ENCODE measurements at regions not wholly inside any gene's neighbourhood (a gene's known extent, or its start where the extent isn't known, plus 50 kb on each side); places are given as distances from the start of the nearest gene placed in this dataset.

- DNase-seq = peak; percentile 68
These were observed 82.6 kb upstream of the TANK start for GRCh38 chr2:161077367-161078210.

- DNase-seq = no peak
These were observed 82.1 kb upstream of the TANK start for GRCh38 chr2:161078211-161078539.

GRCh38 chr2:161085149-161085548, 75.1 kb upstream of the TANK start:
- DNase-seq = no peak

GRCh38 chr2:161088658-161089350, 71.4 kb upstream of the TANK start:
- no peak for DNase-seq

DNA sequence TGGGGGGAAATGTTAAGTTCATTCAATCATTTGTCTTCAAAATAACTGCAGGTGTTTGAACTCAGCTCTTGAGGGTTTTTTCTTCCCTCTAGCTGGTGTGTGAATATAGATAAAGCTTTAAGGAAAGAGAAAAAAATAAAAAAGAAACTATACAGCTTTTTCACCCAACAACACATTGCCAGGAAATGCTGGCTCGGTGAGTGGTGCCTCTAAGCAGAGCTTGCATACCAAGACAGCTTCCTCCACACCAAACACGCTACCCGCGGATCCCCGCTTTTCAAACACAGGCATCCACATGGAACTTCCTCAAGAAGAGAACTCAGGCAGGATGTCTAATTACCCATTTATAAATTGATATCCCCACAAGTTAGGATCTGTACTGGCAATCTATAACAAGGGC, 69.8 kb upstream of the TANK start:
- peak; percentile 32 for DNase-seq

- DNase-seq = no peak
These were observed 64.9 kb upstream of the TANK start for GRCh38 chr2:161095314-161095713.

- no peak for DNase-seq
These were observed 63.9 kb upstream of the TANK start for GRCh38 chr2:161096336-161096735.

- DNase-seq = no peak
These were observed 63.1 kb upstream of the TANK start for GRCh38 chr2:161097157-161097556.

- no peak for DNase-seq
These were observed 59.9 kb upstream of the TANK start for GRCh38 chr2:161100211-161100895.

GRCh38 chr2:161101406-161101805, 58.8 kb upstream of the TANK start:
- no peak for DNase-seq

DNA sequence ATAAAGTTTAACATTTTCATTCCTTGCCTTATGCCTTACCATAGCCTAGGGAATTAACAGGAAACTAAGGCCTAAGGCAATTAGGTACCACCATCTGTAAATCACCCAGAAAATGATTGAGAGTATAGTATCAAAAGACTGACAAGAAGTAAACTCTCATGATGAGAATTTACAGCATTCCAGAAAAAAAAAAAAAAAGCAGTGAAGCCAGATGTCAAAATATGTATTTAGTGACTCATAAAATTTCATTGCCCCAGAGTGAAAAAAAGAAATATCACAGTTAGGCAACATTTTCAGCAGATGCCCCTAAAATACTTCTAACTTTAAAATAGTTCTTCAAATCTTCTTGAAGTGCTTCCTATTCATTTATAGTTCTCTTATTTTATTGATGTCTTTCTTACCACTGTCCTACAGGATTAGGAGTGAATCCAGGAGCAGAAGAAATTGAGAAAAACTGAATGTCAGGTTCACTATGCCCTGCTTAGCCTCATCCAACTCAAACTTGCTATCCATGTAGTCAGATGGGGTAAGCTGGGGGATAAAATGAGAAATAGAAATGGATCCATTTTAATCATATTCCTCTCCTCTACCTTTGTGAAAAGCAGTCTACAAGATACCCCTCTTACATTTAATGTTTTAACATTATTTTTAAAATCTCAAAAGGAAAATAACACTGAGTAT, 57.3 kb upstream of the TANK start:
- no peak for DNase-seq

DNA sequence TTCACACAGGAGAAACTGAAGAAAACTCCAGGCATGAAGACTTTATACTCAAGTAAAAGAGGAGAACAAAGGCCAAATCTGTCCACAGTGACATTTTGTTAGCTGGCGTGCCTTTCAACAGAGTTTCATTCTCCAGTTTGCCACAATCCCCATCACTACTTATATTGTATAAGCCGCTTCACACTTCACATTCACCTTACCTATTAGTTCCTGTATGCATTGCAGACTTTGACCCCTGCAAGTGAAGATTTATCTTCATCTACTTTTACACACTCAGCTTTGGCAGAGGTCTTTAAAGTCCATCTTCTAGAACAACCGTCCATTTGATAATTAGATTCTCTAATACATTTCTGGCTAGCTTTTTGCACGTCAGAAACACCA, 56.8 kb upstream of the TANK start:
- DNase-seq = no peak

DNA sequence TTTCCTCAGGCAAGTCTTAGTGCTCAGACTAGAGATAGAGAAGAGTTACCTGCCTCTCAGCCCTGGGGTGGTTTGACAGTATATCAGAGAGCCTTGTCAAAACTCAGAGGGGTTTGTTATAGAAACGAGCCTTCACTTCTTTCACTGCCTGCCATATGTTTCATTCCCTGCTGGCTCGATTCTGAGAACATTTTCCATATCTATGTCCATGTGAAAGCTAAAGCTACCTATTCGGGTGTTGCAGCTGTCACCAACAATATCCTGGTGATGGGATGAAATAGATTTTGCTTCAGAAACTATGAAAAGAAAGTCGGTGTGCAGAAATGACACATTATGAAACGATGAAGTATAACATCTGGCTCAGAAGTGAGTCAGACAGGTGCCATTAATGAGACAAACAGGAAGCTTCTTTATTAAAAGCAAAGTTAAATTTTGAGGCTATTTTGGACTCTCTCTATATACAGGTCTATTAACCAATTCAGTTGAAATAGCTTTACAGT, 56.1 kb upstream of the TANK start:
- DNase-seq = peak; percentile 4

DNA sequence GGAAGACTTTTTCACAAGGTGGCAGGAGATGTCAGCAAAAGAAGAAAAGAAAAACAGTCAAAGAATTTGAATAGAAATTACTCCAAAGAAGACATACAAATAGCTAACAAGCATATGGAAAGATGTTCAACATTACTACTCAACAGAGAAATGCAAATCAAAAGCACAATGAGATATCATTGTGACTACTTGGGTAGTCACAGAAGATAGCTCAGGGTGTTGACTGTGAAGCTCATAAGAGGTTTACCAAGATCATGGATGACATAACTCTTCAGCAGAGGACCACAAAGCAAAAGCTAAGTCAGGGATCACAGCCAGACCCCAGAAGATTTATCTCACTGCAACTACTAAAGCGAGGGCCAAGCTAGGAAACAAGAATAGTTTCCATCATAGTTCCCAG, 53.0 kb upstream of the TANK start:
- DNase-seq = no peak

Measured in activated naive CD4-positive, alpha-beta T cell treated with Interleukin-2 at 50 U/mL for 16 hours (primary cell).